HEK293T (cell line): ENCODE measurements at regions not wholly inside any gene's neighbourhood (a gene's known extent, or its start where the extent isn't known, plus 50 kb on each side); places are given as distances from the start of the nearest gene placed in this dataset.

Experiments used
- CTCF ChIA-PET: fragments of 350-600 bp; formaldehyde crosslinking; extraction: SDS; loops from one replicate; lab custom pipeline; 2021; ENCODE audit warnings: antibody characterized with exemption, inconsistent platforms; lab: Yijun Ruan, JAX
- POLR2A ChIA-PET: fragments of 350-600 bp; formaldehyde crosslinking; extraction: SDS; loops from one replicate; lab custom pipeline; 2020; ENCODE audit warnings: antibody characterized with exemption, inconsistent platforms; lab: Yijun Ruan, JAX
- DNase-seq: peaks from one replicate; pipeline ENCODE4 v3.0.0; 2012; ENCODE audit warnings: mixed read lengths; ENCODE audit errors: extremely low spot score
- ARNT ChIP-seq: fragments of 450-650 bp; IDR thresholded peaks from 2 replicates; pipeline ENCODE4 v1.6.1; 2017; ENCODE audit warnings: mild to moderate bottlenecking
- BHLHE40 ChIP-seq: fragments of 450-650 bp; IDR thresholded peaks from 2 replicates; pipeline ENCODE4 v1.6.1; 2016; ENCODE audit warnings: mild to moderate bottlenecking, moderate library complexity, borderline replicate concordance
- CTBP1 ChIP-seq: fragments of 450-650 bp; IDR thresholded peaks from 2 replicates; pipeline ENCODE4 v1.6.1; 2016; ENCODE audit warnings: borderline replicate concordance
- ELF4 ChIP-seq: fragments of 450-650 bp; IDR thresholded peaks from 2 replicates; pipeline ENCODE4 v1.6.1; 2017; ENCODE audit warnings: antibody characterized with exemption
- FOXA1 ChIP-seq: fragments of 450-650 bp; IDR thresholded peaks from 2 replicates; pipeline ENCODE4 v1.6.1; 2016; ENCODE audit warnings: mild to moderate bottlenecking
- FOXK2 ChIP-seq: fragments of 450-650 bp; IDR thresholded peaks from 2 replicates; pipeline ENCODE4 v1.6.1; 2016; ENCODE audit warnings: mild to moderate bottlenecking
- FOXM1 ChIP-seq: fragments of 450-650 bp; IDR thresholded peaks from 2 replicates; pipeline ENCODE4 v1.6.1; 2017; ENCODE audit warnings: mild to moderate bottlenecking, borderline replicate concordance
- HDGF ChIP-seq: fragments of 450-650 bp; IDR thresholded peaks from 2 replicates; pipeline ENCODE4 v1.6.1; 2017; ENCODE audit warnings: antibody characterized with exemption, borderline replicate concordance
- L3MBTL2 ChIP-seq: fragments of 450-650 bp; conservative IDR thresholded peaks from 2 replicates; pipeline ENCODE4 v1.6.1; 2016; ENCODE audit warnings: mild to moderate bottlenecking
- NFRKB ChIP-seq: fragments of 450-650 bp; IDR thresholded peaks from 2 replicates; pipeline ENCODE4 v1.6.1; 2016; ENCODE audit warnings: mild to moderate bottlenecking, moderate library complexity
- PKNOX1 ChIP-seq: fragments of 450-650 bp; IDR thresholded peaks from 2 replicates; pipeline ENCODE4 v1.6.1; 2016
- SUZ12 ChIP-seq: fragments of 450-650 bp; IDR thresholded peaks from 2 replicates; pipeline ENCODE4 v1.6.1; 2016; ENCODE audit warnings: mild to moderate bottlenecking
- ZNF384 ChIP-seq: fragments of 450-650 bp; IDR thresholded peaks from 2 replicates; pipeline ENCODE4 v1.6.1; 2016

DNA sequence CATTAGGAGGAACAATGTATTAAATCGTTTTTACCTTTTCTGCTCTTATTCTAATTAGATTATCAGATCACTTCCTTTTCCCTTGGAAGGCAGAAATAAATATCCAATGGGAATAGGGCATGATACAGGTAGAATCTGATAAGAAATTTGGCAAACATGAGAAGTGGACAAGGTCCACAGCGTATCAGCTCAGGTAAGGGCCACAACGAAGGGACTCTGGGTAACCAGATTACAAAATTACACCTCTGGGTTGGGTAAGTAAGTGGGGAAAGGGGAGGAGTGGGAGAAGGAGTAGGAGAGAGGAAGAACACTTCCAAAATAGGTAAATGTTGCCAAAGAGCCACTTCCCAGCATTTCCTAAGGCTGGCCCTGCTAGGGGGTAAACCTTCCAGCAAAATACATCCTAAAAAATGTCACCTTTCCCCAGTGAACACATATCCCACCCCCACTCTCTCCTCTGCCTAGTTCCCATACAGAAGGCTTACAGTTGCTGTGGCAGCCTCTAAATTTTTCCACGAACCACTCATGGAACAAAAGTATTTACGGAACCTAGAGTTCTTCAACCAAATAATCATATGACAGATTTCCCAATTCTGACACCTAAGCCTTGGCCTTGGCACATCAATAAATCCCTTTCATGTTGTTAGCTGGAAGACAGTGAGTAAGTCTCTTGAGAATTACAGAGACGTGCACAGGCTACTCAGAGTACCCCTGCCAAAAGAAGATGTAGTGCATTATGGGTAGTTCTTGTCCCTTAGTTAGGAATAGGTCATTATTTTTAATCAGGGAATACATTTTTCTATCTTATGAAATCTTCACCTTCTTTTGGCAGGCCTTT, 51.5 kb upstream of the DLX6 start:
- no peak for DNase-seq
- ChIA-PET CTCF (no interaction called here), POLR2A (no interaction called here)
- TF ChIP-seq ARNT, result no peak
- TF ChIP-seq NFRKB, result no peak
- TF ChIP-seq CTBP1, result no peak
- TF ChIP-seq FOXK2, result no peak
- no peak for TF ChIP-seq ELF4
- TF ChIP-seq HDGF, result no peak
- no peak for TF ChIP-seq L3MBTL2
- no peak for TF ChIP-seq BHLHE40
- TF ChIP-seq ZNF384, result no peak
- TF ChIP-seq FOXA1, result no peak
- TF ChIP-seq FOXM1, result no peak
- TF ChIP-seq SUZ12, result no peak
- TF ChIP-seq PKNOX1, result no peak
